Muscle of back (tissue), 3 donors: ENCODE measurements at regions not wholly inside any gene's neighbourhood (a gene's known extent, or its start where the extent isn't known, plus 50 kb on each side); places are given as distances from the start of the nearest gene placed in this dataset.
"Not testable (repeated sequence)": the region's sequence is repeated elsewhere in the genome, so short reads cannot be mapped to it uniquely, and the experiment has no call there.

Experiments used
- DNase-seq, 3 donors: peaks; one replicate each; pipeline versions ENCODE4 v3.0.0 to v3.0.0-alpha.2; 2013

DNA sequence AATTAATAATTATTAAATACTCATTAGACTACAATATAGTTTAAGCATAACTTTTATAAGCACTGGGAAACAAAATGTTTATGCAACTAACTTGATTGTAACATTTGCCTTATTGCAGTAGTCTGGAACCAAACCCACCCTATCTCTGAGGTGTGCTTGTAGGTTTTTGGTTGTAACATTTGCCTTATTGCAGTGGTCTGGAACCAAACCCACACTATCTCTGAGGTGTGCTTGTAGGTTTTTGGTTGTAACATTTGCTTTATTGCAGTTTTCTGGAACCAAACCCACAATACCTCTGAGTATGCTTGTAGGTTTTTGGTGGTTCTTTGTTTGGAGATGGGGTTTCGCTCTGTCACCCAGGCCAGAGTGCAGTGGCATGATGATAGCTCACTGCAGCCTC lies 1376.4 kb upstream of the DEFB115 start:
- DNase-seq, result not testable (repeated sequence)

DNA sequence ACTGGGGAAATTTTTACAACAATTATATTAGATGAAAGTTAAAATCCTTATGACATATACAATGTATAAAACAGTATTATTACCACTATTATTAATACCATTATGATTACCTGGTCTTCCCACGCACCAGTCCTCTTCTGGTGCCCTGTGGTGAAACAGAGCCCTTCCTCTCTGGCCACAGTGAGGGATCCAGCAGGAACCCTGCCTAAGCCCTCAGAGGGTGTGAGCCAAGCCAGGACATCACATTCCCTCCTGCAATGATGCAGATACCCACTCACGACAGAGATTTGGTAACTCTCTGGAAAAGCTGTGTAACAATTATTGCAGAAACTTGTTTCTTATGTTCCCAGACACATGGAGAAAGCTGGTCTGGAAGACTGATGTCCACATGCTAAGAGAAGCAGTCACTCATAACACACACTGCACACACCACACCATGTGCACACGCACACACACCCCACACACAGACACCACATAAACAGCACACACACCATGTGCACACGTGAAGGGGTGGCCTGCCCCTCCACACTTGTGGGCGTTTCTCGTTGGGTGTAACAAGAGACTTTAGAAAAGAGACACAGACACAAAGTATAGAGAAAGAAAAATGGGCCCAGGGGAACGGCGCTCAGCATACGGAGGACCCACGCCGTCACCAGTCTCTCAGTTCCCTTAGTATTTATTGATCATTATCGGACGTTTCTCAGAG lies 1373.8 kb upstream of the DEFB115 start:
- DNase-seq, result not testable (repeated sequence)

DNA sequence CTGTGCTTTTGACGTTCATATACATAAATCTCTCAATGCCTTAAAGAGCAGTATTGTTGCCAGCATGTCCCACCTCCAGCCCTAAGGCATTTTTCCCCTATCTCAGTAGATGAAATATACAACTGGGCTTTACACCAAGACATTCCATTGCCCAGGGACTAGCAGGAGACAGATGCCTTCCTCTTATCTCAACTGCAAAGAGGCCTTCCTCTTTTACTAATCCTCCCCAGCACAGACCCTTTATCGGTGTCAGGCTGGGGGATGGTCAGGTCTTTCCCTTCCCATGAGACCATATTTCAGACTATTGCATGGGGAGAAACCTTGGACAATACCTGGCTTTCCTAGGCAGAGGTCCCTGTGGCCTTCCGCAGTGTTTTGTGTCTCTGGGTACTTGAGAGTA lies 1373.1 kb upstream of the DEFB115 start:
- not testable (repeated sequence) for DNase-seq

DNA sequence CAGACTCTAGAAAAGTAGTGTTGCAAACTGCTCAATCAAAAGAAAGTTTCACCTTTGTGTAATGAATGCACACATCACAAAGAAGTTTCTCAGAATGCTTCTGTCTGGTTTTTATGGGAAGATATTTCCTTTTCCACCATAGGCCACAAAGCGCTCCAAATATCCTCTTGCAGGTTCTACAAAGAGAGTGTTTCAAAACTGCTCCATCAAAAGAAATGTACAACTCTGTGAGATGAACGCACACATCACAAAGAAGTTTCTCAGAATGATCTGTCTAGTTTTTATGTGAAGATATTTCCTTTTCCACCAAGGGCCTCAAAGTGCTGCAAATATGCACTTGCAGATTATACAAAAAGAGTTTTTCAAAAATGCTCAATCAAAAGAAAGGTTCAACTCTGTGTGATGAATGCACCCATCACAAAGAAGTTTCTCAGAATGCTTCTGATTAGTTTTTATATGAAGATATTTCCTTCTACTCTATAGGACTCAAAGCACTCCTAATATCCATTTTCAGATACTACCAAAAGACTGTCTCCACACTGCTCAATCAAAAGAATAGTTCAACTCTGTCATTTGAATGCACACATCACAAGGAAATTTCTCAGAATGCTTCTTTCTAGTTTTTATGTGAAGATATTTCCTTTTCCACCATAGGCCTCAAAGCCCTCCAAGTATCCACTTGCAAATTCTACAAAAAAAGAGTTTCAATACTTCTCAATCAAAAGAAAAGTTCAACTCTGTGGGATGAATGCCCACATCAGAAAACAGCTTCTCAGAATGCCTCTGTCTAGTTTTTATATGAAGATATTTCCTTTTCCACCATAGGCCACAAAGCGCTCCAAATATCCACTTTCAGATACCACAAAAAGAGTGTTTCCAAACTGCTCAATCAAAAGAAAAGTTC lies 1371.9 kb upstream of the DEFB115 start:
- not testable (repeated sequence) for DNase-seq

DNA sequence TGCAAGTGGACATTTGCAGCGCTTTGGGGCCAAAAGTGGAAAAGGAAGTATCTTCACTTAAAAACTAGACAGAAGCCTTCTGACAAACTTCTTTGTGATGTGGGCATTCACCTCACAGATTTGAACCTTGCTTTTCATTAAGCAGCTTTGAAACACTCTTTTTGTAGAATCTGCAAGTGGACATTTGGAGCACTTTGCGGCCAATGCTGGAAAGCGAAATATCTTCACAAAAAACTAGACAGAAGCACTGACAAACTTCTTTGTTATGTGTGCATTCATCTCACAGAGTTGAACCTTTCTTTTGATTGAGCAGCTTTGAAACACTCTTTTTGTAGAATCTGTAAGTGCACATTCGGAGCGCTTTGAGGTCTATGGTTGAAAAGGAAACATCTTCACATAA lies 1365.9 kb upstream of the DEFB115 start:
- DNase-seq, result not testable (repeated sequence)
